Prostate gland (tissue), 2 donors: ENCODE measurements at regions not wholly inside any gene's neighbourhood (a gene's known extent, or its start where the extent isn't known, plus 50 kb on each side); places are given as distances from the start of the nearest gene placed in this dataset.

ENCODE experiments used
- POLR2A ChIP-seq: fragments of 450-650 bp; IDR thresholded peaks from one replicate; pipeline ENCODE4 v1.6.1; 2016; ENCODE audit warnings: antibody characterized with exemption, mild to moderate bottlenecking
- TF ChIP-seq, protein P1 (sequence below), 4 experiments: fragments of 200-600 bp in 2 of 4; fragments of 450-650 bp in 2 of 4; sonication (generic) in 2 of 4; IDR thresholded peaks; 1 replicate in 3 of 4; 2 replicates in 1 of 4; pipeline ENCODE4 v1.5.1; 2016 to 2019; ENCODE audit warnings: antibody characterized with exemption in 4 of 4, mild to moderate bottlenecking in 2 of 4, moderate library complexity in 2 of 4

GRCh38 chr13:43996221-43996620 lies 116.5 kb downstream of the LACC1 start:
- TF ChIP-seq, protein P1, sequence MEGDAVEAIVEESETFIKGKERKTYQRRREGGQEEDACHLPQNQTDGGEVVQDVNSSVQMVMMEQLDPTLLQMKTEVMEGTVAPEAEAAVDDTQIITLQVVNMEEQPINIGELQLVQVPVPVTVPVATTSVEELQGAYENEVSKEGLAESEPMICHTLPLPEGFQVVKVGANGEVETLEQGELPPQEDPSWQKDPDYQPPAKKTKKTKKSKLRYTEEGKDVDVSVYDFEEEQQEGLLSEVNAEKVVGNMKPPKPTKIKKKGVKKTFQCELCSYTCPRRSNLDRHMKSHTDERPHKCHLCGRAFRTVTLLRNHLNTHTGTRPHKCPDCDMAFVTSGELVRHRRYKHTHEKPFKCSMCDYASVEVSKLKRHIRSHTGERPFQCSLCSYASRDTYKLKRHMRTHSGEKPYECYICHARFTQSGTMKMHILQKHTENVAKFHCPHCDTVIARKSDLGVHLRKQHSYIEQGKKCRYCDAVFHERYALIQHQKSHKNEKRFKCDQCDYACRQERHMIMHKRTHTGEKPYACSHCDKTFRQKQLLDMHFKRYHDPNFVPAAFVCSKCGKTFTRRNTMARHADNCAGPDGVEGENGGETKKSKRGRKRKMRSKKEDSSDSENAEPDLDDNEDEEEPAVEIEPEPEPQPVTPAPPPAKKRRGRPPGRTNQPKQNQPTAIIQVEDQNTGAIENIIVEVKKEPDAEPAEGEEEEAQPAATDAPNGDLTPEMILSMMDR (IDR thresholded peaks at IDR 0.05): no peak
- no peak for TF ChIP-seq POLR2A
